Body of pancreas (tissue), 4 donors: ENCODE measurements at regions not wholly inside any gene's neighbourhood (a gene's known extent, or its start where the extent isn't known, plus 50 kb on each side); places are given as distances from the start of the nearest gene placed in this dataset.

Experiments used
- POLR2A ChIP-seq, 3 donors: fragments of 450-650 bp; IDR thresholded peaks; one replicate each; pipeline ENCODE4 v1.6.1; 2016; ENCODE audit warnings: antibody characterized with exemption in 3 of 3, mild to moderate bottlenecking in 2 of 3
- TF ChIP-seq, protein P1 (sequence below), 7 experiments: fragments of 450-650 bp in 4 of 7; fragments of 200-600 bp in 3 of 7; sonication (generic) in 3 of 7; IDR thresholded peaks; one replicate each; pipeline ENCODE4 v1.5.1; 2016 to 2019; ENCODE audit warnings: antibody characterized with exemption in 7 of 7

DNA sequence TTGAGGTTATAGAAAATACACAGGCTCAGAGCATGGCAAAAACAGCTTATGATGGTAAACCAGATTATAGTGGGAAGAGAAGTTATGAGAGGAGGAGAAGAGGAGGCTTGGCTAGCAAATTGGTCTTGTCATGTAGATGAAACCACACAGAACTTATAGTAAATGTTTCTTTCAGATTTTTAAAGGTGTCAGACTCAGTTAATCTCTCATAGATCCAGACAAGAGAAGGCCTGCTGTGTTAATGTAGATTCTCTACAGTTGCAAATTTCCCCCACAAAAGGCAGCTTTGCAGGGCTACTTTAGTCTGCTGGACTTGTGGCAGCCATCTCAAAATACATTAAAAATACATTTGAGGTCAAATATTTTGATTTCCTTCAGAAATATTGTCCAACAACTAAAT, 1731.7 kb downstream of the ARAP2 start:
- TF ChIP-seq, protein P1, sequence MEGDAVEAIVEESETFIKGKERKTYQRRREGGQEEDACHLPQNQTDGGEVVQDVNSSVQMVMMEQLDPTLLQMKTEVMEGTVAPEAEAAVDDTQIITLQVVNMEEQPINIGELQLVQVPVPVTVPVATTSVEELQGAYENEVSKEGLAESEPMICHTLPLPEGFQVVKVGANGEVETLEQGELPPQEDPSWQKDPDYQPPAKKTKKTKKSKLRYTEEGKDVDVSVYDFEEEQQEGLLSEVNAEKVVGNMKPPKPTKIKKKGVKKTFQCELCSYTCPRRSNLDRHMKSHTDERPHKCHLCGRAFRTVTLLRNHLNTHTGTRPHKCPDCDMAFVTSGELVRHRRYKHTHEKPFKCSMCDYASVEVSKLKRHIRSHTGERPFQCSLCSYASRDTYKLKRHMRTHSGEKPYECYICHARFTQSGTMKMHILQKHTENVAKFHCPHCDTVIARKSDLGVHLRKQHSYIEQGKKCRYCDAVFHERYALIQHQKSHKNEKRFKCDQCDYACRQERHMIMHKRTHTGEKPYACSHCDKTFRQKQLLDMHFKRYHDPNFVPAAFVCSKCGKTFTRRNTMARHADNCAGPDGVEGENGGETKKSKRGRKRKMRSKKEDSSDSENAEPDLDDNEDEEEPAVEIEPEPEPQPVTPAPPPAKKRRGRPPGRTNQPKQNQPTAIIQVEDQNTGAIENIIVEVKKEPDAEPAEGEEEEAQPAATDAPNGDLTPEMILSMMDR (IDR thresholded peaks at IDR 0.05) = no peak
- TF ChIP-seq POLR2A (IDR thresholded peaks at IDR 0.05) = no peak
